H9 (cell line): ENCODE measurements at regions not wholly inside any gene's neighbourhood (a gene's known extent, or its start where the extent isn't known, plus 50 kb on each side); places are given as distances from the start of the nearest gene placed in this dataset.

Experiments
- DNase-seq: peaks from one replicate; pipeline ENCODE4 v3.0.0-alpha.2; 2017
- H2AFZ ChIP-seq: one replicate; pipeline ENCODE4 v1.6.1; 2013; ENCODE audit warnings: mild to moderate bottlenecking, low read length, control low read depth, moderate library complexity
- H2AK5ac ChIP-seq: 2 replicates; pipeline ENCODE4 v1.6.1; 2013; ENCODE audit warnings: low read length, control low read depth, mixed read lengths; ENCODE audit not compliant: insufficient read length
- H2BK120ac ChIP-seq: one replicate; pipeline ENCODE4 v1.6.1; 2013; ENCODE audit warnings: low read depth, mild to moderate bottlenecking, low read length, control low read depth, inconsistent platforms; ENCODE audit not compliant: poor library complexity, severe bottlenecking
- H2BK12ac ChIP-seq: 2 replicates; pipeline ENCODE4 v1.6.1; 2013; ENCODE audit warnings: low read length, control low read depth, mixed read lengths, low read depth; ENCODE audit not compliant: insufficient read length
- H2BK15ac ChIP-seq: 2 replicates; pipeline ENCODE4 v1.6.1; 2013; ENCODE audit warnings: low read depth, low read length, control low read depth
- H2BK20ac ChIP-seq: one replicate; pipeline ENCODE4 v1.6.1; 2013; ENCODE audit warnings: low read depth, mild to moderate bottlenecking, low read length, control low read depth, inconsistent platforms; ENCODE audit not compliant: poor library complexity, severe bottlenecking
- H2BK5ac ChIP-seq: 2 replicates; pipeline ENCODE4 v1.6.1; 2013; ENCODE audit warnings: low read length, control low read depth, mixed read lengths; ENCODE audit not compliant: insufficient read length
- H3K14ac ChIP-seq: 2 replicates; pipeline ENCODE4 v1.6.1; 2013; ENCODE audit warnings: low read length, control low read depth; ENCODE audit not compliant: insufficient read depth
- H3K18ac ChIP-seq: 2 replicates; pipeline ENCODE4 v1.6.1; 2013; ENCODE audit warnings: low read depth, mild to moderate bottlenecking, mixed read lengths, low read length, control low read depth; ENCODE audit not compliant: insufficient read length
- H3K23ac ChIP-seq: 2 replicates; pipeline ENCODE4 v1.6.1; 2013; ENCODE audit warnings: low read length, control low read depth, mixed read lengths, low read depth; ENCODE audit not compliant: insufficient read length
- H3K23me2 ChIP-seq: 2 replicates; pipeline ENCODE4 v1.6.1; 2013; ENCODE audit warnings: low read depth, mild to moderate bottlenecking, mixed read lengths, low read length, control low read depth; ENCODE audit not compliant: insufficient read length, poor library complexity, severe bottlenecking
- H3K27ac ChIP-seq: 2 replicates; pipeline ENCODE4 v1.5.1; 2013; ENCODE audit warnings: low read length, control low read depth, mixed read lengths, low read depth; ENCODE audit not compliant: insufficient read length
- H3K27me3 ChIP-seq: 2 replicates; pipeline ENCODE4 v1.6.1; 2013; ENCODE audit warnings: low read length, control low read depth, inconsistent platforms; ENCODE audit not compliant: insufficient read depth
- H3K4ac ChIP-seq: 2 replicates; pipeline ENCODE4 v1.6.1; 2013; ENCODE audit warnings: low read depth, mild to moderate bottlenecking, control low read depth, inconsistent platforms, low read length, moderate library complexity
- H3K4me1 ChIP-seq: 2 replicates; pipeline ENCODE4 v1.6.1; 2013; ENCODE audit warnings: low read length, control low read depth, inconsistent platforms; ENCODE audit not compliant: insufficient read depth
- H3K4me2 ChIP-seq: 2 replicates; pipeline ENCODE4 v1.6.1; 2013; ENCODE audit warnings: low read length, control low read depth, mixed read lengths; ENCODE audit not compliant: insufficient read length, insufficient read depth
- H3K56ac ChIP-seq: 2 replicates; pipeline ENCODE4 v1.6.1; 2013; ENCODE audit warnings: low read depth, mild to moderate bottlenecking, mixed read lengths, low read length, control low read depth; ENCODE audit not compliant: insufficient read length
- H3K79me1 ChIP-seq: 2 replicates; pipeline ENCODE4 v1.6.1; 2013; ENCODE audit warnings: low read depth, mild to moderate bottlenecking, moderate library complexity, low read length, control low read depth, inconsistent platforms; ENCODE audit not compliant: insufficient read depth, poor library complexity, severe bottlenecking
- H3K79me2 ChIP-seq: 2 replicates; pipeline ENCODE4 v1.6.1; 2013; ENCODE audit warnings: low read length, control low read depth, inconsistent platforms; ENCODE audit not compliant: insufficient read depth
- H3K9ac ChIP-seq: 2 replicates; pipeline ENCODE4 v1.6.1; 2013; ENCODE audit warnings: low read length, control low read depth, mixed read lengths; ENCODE audit not compliant: insufficient read length; ENCODE audit errors: extremely low read depth
- H3K9me3 ChIP-seq: one replicate; pipeline ENCODE4 v1.6.1; 2013; ENCODE audit warnings: low read depth, low read length, inconsistent platforms; ENCODE audit not compliant: control insufficient read depth
- H3T11ph ChIP-seq: one replicate; pipeline ENCODE4 v1.6.1; 2013; ENCODE audit warnings: mild to moderate bottlenecking, low read length, control low read depth, inconsistent platforms
- H4K20me1 ChIP-seq: one replicate; pipeline ENCODE4 v1.6.1; 2013; ENCODE audit not compliant: control insufficient read depth, insufficient read length, insufficient read depth
- H4K5ac ChIP-seq: 2 replicates; pipeline ENCODE4 v1.6.1; 2013; ENCODE audit warnings: low read depth, mild to moderate bottlenecking, mixed read lengths, low read length, control low read depth; ENCODE audit not compliant: insufficient read length
- H4K8ac ChIP-seq: replicated peaks from 2 replicates; pipeline ENCODE4 v1.6.1; 2013; ENCODE audit warnings: low read length, control low read depth, mixed read lengths, low read depth; ENCODE audit not compliant: insufficient read length
- H4K91ac ChIP-seq: 2 replicates; pipeline ENCODE4 v1.6.1; 2013; ENCODE audit warnings: low read depth, mild to moderate bottlenecking, moderate library complexity, mixed read lengths, low read length, control low read depth; ENCODE audit not compliant: insufficient read length
- H3K27ac Mint-ChIP-seq, 3 experiments: 2 replicates in 2 of 3; 3 replicates in 1 of 3; pipeline ENCODE4 v1.8.0; 2020 to 2021; ENCODE audit warnings: mixed read lengths in 3 of 3, mild to moderate bottlenecking in 1 of 3, moderate library complexity in 1 of 3
- H3K27me3 Mint-ChIP-seq: 2 replicates; pipeline ENCODE4 v1.8.0; 2021; ENCODE audit warnings: low read depth, mild to moderate bottlenecking, moderate library complexity, mixed read lengths
- H3K36me3 Mint-ChIP-seq, 3 experiments: 2 replicates in 2 of 3; 3 replicates in 1 of 3; pipeline ENCODE4 v1.8.0; 2020 to 2021; ENCODE audit warnings: low read depth in 3 of 3, mixed read lengths in 3 of 3; ENCODE audit not compliant: insufficient read depth in 1 of 3
- H3K4me1 Mint-ChIP-seq, 2 experiments: 2 replicates each; pipeline ENCODE4 v1.8.0; 2020; ENCODE audit warnings: mixed read lengths in 2 of 2
- H3K4me3 Mint-ChIP-seq, 2 experiments: 2 replicates in 1 of 2; 3 replicates in 1 of 2; pipeline ENCODE4 v1.8.0; 2020 to 2021; ENCODE audit warnings: mild to moderate bottlenecking in 2 of 2, mixed read lengths in 2 of 2, moderate library complexity in 1 of 2
- H3K9me3 Mint-ChIP-seq, 2 experiments: 2 replicates in 1 of 2; 3 replicates in 1 of 2; pipeline ENCODE4 v1.8.0; 2020; ENCODE audit warnings: mild to moderate bottlenecking in 2 of 2, mixed read lengths in 2 of 2, moderate library complexity in 1 of 2
- CTCF ChIP-seq: fragments of 200-600 bp; sonication (generic); conservative IDR thresholded peaks from 3 replicates; pipeline ENCODE4 v1.8.0; 2021; ENCODE audit warnings: antibody characterized with exemption, mild to moderate bottlenecking
- WGBS: extraction: QIAGEN DNeasy Blood & Tissue Kit; methylation state at CpG from one replicate; pipeline ENCODE4 v1.1.7; 2013; ENCODE audit warnings: missing lambda C conversion rate, low lambda C conversion rate, mixed read lengths; ENCODE audit not compliant: insufficient read length; ENCODE audit errors: extremely low coverage; 5-methylcytosine and 5-hydroxymethylcytosine counted together

GRCh38 chr12:68497107-68497506, 113.6 kb upstream of the RAP1B start:
- H3K9ac ChIP-seq: no peak overlapping the region
- H3K9me3 Mint-ChIP-seq: no peaks in the 10 kb centered on the region
- H3K27ac Mint-ChIP-seq: no peak overlapping the region
- DNase-seq: no peak
- no peak overlapping the region for H4K5ac ChIP-seq
- no peaks in the 10 kb centered on the region for H3K23me2 ChIP-seq
- H2BK15ac ChIP-seq: no peak overlapping the region
- TF ChIP-seq CTCF: no peak
- no peak overlapping the region for H3K23ac ChIP-seq
- H4K91ac ChIP-seq: no peak overlapping the region
- H3K18ac ChIP-seq: no peak overlapping the region
- no peak overlapping the region for H3K56ac ChIP-seq
- no peak overlapping the region for H3T11ph ChIP-seq
- no peak overlapping the region for H3K4ac ChIP-seq
- no peak overlapping the region for H2AK5ac ChIP-seq
- no peak overlapping the region for H2BK120ac ChIP-seq
- H3K4me1 ChIP-seq: no peaks in the 10 kb centered on the region
- no peak overlapping the region for H2BK20ac ChIP-seq
- H3K9me3 ChIP-seq: no peaks in the 10 kb centered on the region
- H2AFZ ChIP-seq: no peak overlapping the region
- H2BK5ac ChIP-seq: no peak overlapping the region
- no peaks in the 10 kb centered on the region for H3K27me3 ChIP-seq
- H3K4me2 ChIP-seq: no peak overlapping the region
- no peak overlapping the region for H4K8ac ChIP-seq
- no peaks in the 10 kb centered on the region for H3K36me3 Mint-ChIP-seq
- H3K4me3 Mint-ChIP-seq: no peak overlapping the region
- no peaks in the 10 kb centered on the region for H3K79me2 ChIP-seq
- no peak overlapping the region for H3K14ac ChIP-seq
- H2BK12ac ChIP-seq: no peak overlapping the region
- peaks cover 2 to 4% of the 10 kb centered on the region in 2 experiments; a peak in 2 of 4 replicates for H3K4me1 Mint-ChIP-seq
- no peaks in the 10 kb centered on the region for H3K79me1 ChIP-seq
- H4K20me1 ChIP-seq: no peaks in the 10 kb centered on the region
- H3K27ac ChIP-seq: no peak overlapping the region
- no CpG with 5 or more reads among the region's 4 CpGs for WGBS
- H3K27me3 Mint-ChIP-seq: peaks cover 2% of the 10 kb centered on the region
